ENCODE measurements at regions not wholly inside any gene's neighbourhood (a gene's known extent, or its start where the extent isn't known, plus 50 kb on each side); places are given as distances from the start of the nearest gene placed in this dataset.

GRCh38 chr6:118744261-118744941 lies 93.0 kb upstream of the CEP85L start:
- TF ChIP-seq POLR2A (IDR thresholded peaks at IDR 0.05) (no peak), CTCF (IDR thresholded peaks at IDR 0.05 in 8 of 11, conservative IDR thresholded peaks at IDR 0.05 in 3 of 11) (no peak)
